ENCODE measurements at regions not wholly inside any gene's neighbourhood (a gene's known extent, or its start where the extent isn't known, plus 50 kb on each side); places are given as distances from the start of the nearest gene placed in this dataset.

GRCh38 chr6:25103603-25104002, 167.8 kb upstream of the RIPOR2 start:
- Histone ChIP-seq H3K27me3 (ENCODE audit: control insufficient read depth in 1 of 2, insufficient read depth in 2 of 2, low read length in 2 of 2) (no peaks in the 10 kb centered on the region; a peak in 1 of 5 replicates), H3K27ac (ENCODE audit: extremely low read length, insufficient read depth, low read length) (no peak overlapping the region), H4K20me1 (ENCODE audit: insufficient read depth, low read length) (no peaks in the 10 kb centered on the region), H3K4me1 (ENCODE audit: insufficient read depth, low read length) (no peaks in the 10 kb centered on the region), H3K36me3 (replicated peaks in 1 of 2; ENCODE audit: control insufficient read depth in 1 of 2, insufficient read depth in 2 of 2, low read length in 2 of 2) (no peaks in the 10 kb centered on the region), H3K9me3 (ENCODE audit: low read length) (no peaks in the 10 kb centered on the region), H3K4me3 (replicated peaks in 1 of 3; ENCODE audit: insufficient read depth in 1 of 3, low read depth in 2 of 3, low read length in 3 of 3) (no peak overlapping the region), H2AFZ (ENCODE audit: low read length) (no peak overlapping the region), H3K4me2 (ENCODE audit: low read depth, low read length) (no peak overlapping the region), H3K79me2 (ENCODE audit: insufficient read depth, low read length) (no peaks in the 10 kb centered on the region), H3K9ac (ENCODE audit: insufficient read depth, low read depth, low read length) (no peak overlapping the region)
- DNase-seq (ENCODE audit: low spot score) (no peak), FAIRE-seq (no peak), ATAC-seq (no peak)
- 14% methylated on average over 3 of the region's 3 CpGs for WGBS (ENCODE audit: low lambda C conversion rate)
- CTCF ChIA-PET (ENCODE audit: low intra/inter-chr PET ratio, low total read pairs): no interaction called here
- POLR2A ChIA-PET: no interaction called here
- intact Hi-C loops (cut with micrococcal nuclease; ENCODE audit: unreplicated experiment) (no loop called here), in situ Hi-C loops (cut with HindIII; ENCODE audit: extremely low pct_ligation_motif_present, low pct_unique_long_range_greater_than_20kb) (no loop called here)
- no peak for TF ChIP-seq ZSCAN5A (CRISPR knock-in tag; IDR thresholded peaks at IDR 0.05; ENCODE audit: borderline replicate concordance)
- TF ChIP-seq JUNB (CRISPR knock-in tag; IDR thresholded peaks at IDR 0.05; ENCODE audit: borderline replicate concordance): no peak
- TF ChIP-seq MAX (IDR thresholded peaks at IDR 0.05): no peak
- no peak for TF ChIP-seq ZGPAT (CRISPR knock-in tag; IDR thresholded peaks at IDR 0.05)
- no peak for TF ChIP-seq EP300 (IDR thresholded peaks at IDR 0.05; ENCODE audit: low read depth in 2 of 2, low read length in 2 of 2)
- TF ChIP-seq EP300 (CRISPR knock-in tag; IDR thresholded peaks at IDR 0.05; ENCODE audit: borderline replicate concordance): no peak
- no peak for TF ChIP-seq SMC3 (IDR thresholded peaks at IDR 0.05; ENCODE audit: low read length)
- TF ChIP-seq SAFB2 (CRISPR knock-in tag; IDR thresholded peaks at IDR 0.05; ENCODE audit: borderline replicate concordance, low read depth): no peak
- no peak for TF ChIP-seq ZNF740 (CRISPR knock-in tag; IDR thresholded peaks at IDR 0.05)
- no peak for TF ChIP-seq TEAD3 (CRISPR knock-in tag; optimal IDR thresholded peaks at IDR 0.05; ENCODE audit: borderline replicate concordance)
- TF ChIP-seq CC2D1A (CRISPR knock-in tag; IDR thresholded peaks at IDR 0.05): no peak
- TF ChIP-seq ZNF362 (CRISPR knock-in tag; IDR thresholded peaks at IDR 0.05; ENCODE audit: borderline replicate concordance): no peak
- BruUV-seq (replicated peaks): no TSS peak
